IMR-90 (cell line): ENCODE measurements at regions not wholly inside any gene's neighbourhood (a gene's known extent, or its start where the extent isn't known, plus 50 kb on each side); places are given as distances from the start of the nearest gene placed in this dataset.

Source experiments
- ATAC-seq: fragments of 200-7000 bp; cut with Tn5 transposase; 2 replicates; pipeline ENCODE4 v1.9.1; 2020; ENCODE audit warnings: low read depth, mild to moderate bottlenecking, moderate library complexity
- BruUV-seq: library from RNA; stranded (reverse); fragments of 400-500 nt; replicated peaks from 2 replicates; lab custom pipeline; 2021; lab: Mats Ljungman, UMichigan
- CTCF ChIA-PET: fragments of 300-600 bp; formaldehyde crosslinking; extraction: SDS; loops from one replicate; lab custom pipeline; 2021; ENCODE audit warnings: antibody characterized with exemption; lab: Yijun Ruan, JAX
- POLR2A ChIA-PET: fragments of 300-600 bp; sonication (Branson Sonifier 250); formaldehyde crosslinking; loops from one replicate; lab custom pipeline; 2022; ENCODE audit warnings: antibody characterized with exemption; ENCODE audit not compliant: unreplicated experiment; lab: Charles Lee
- DNase-seq: peaks from one replicate; pipeline ENCODE4 v3.0.0; 2013
- H2AFZ ChIP-seq: replicated peaks from 2 replicates; pipeline ENCODE3; 2013; ENCODE audit warnings: low read length, mild to moderate bottlenecking; ENCODE audit not compliant: poor library complexity
- H2AK5ac ChIP-seq: 2 replicates; pipeline ENCODE4 v1.6.1; 2013; ENCODE audit warnings: low read depth, low read length, inconsistent platforms
- H2AK9ac ChIP-seq: replicated peaks from 2 replicates; pipeline ENCODE3; 2013; ENCODE audit warnings: mild to moderate bottlenecking, low read depth, low read length, moderate library complexity; ENCODE audit not compliant: poor library complexity
- H2BK120ac ChIP-seq: 2 replicates; pipeline ENCODE4 v1.6.1; 2013; ENCODE audit warnings: low read depth, low read length, inconsistent platforms
- H2BK15ac ChIP-seq: 3 replicates; pipeline ENCODE4 v1.6.1; 2013; ENCODE audit warnings: low read depth, low read length, inconsistent platforms
- H2BK20ac ChIP-seq: 2 replicates; pipeline ENCODE4 v1.6.1; 2013; ENCODE audit warnings: low read depth, mild to moderate bottlenecking, inconsistent platforms, low read length, moderate library complexity
- H2BK5ac ChIP-seq: 2 replicates; pipeline ENCODE4 v1.6.1; 2013; ENCODE audit warnings: mild to moderate bottlenecking, low read depth, low read length, inconsistent platforms; ENCODE audit not compliant: poor library complexity, severe bottlenecking
- H3K14ac ChIP-seq: replicated peaks from 2 replicates; pipeline ENCODE4 v1.6.1; 2013; ENCODE audit warnings: low read depth, low read length, inconsistent platforms
- H3K18ac ChIP-seq: 2 replicates; pipeline ENCODE4 v1.6.1; 2013; ENCODE audit warnings: low read depth, low read length, control low read depth
- H3K23ac ChIP-seq: 2 replicates; pipeline ENCODE4 v1.6.1; 2013; ENCODE audit warnings: low read depth, low read length, inconsistent platforms
- H3K27ac ChIP-seq: 2 replicates; pipeline ENCODE4 v1.5.1; 2013; ENCODE audit warnings: mild to moderate bottlenecking, control low read depth, low read length; ENCODE audit not compliant: insufficient read depth
- H3K27me3 ChIP-seq: 2 replicates; pipeline ENCODE4 v1.6.1; 2013; ENCODE audit warnings: low read length; ENCODE audit not compliant: control insufficient read depth, insufficient read depth
- H3K36me3 ChIP-seq: 2 replicates; pipeline ENCODE4 v1.6.1; 2013; ENCODE audit warnings: low read length, mixed read lengths; ENCODE audit not compliant: control insufficient read depth, insufficient read depth
- H3K4ac ChIP-seq: 2 replicates; pipeline ENCODE4 v1.6.1; 2013; ENCODE audit warnings: low read depth, low read length, inconsistent platforms
- H3K4me1 ChIP-seq: 2 replicates; pipeline ENCODE4 v1.6.1; 2013; ENCODE audit warnings: low read length, mixed read lengths; ENCODE audit not compliant: control insufficient read depth, insufficient read depth
- H3K4me2 ChIP-seq: 2 replicates; pipeline ENCODE4 v1.6.1; 2013; ENCODE audit warnings: low read depth, mild to moderate bottlenecking, control low read depth, low read length, moderate library complexity
- H3K4me3 ChIP-seq: 2 replicates; pipeline ENCODE4 v1.5.1; 2013; ENCODE audit warnings: low read depth, mild to moderate bottlenecking, control low read depth, low read length, moderate library complexity; ENCODE audit not compliant: insufficient read depth
- H3K56ac ChIP-seq: 2 replicates; pipeline ENCODE4 v1.6.1; 2013; ENCODE audit warnings: low read length, inconsistent platforms; ENCODE audit not compliant: insufficient read depth; ENCODE audit errors: extremely low read depth
- H3K79me1 ChIP-seq, 2 experiments: 2 replicates each; pipeline ENCODE4 v1.6.1; 2013; ENCODE audit warnings: low read length in 2 of 2, inconsistent platforms in 1 of 2, low read depth in 1 of 2
- H3K9ac ChIP-seq: 2 replicates; pipeline ENCODE4 v1.6.1; 2013; ENCODE audit warnings: low read depth, low read length, control low read depth
- H3K9me1 ChIP-seq: 2 replicates; pipeline ENCODE4 v1.6.1; 2013; ENCODE audit warnings: low read length, inconsistent platforms; ENCODE audit not compliant: insufficient read depth
- H3K9me3 ChIP-seq: 2 replicates; pipeline ENCODE4 v1.6.1; 2013; ENCODE audit warnings: low read length; ENCODE audit not compliant: control insufficient read depth, insufficient read depth
- H4K20me1 ChIP-seq: 2 replicates; pipeline ENCODE4 v1.6.1; 2013; ENCODE audit warnings: low read length, inconsistent platforms; ENCODE audit not compliant: insufficient read depth
- H4K5ac ChIP-seq: 2 replicates; pipeline ENCODE4 v1.6.1; 2013; ENCODE audit warnings: mild to moderate bottlenecking, low read depth, low read length, control low read depth
- H4K8ac ChIP-seq, 2 experiments: 2 replicates each; pipeline ENCODE4 v1.6.1; 2013; ENCODE audit warnings: low read depth in 2 of 2, low read length in 2 of 2, control low read depth in 1 of 2, inconsistent platforms in 1 of 2
- H4K91ac ChIP-seq: 2 replicates; pipeline ENCODE4 v1.6.1; 2013; ENCODE audit warnings: low read depth, low read length, inconsistent platforms; ENCODE audit not compliant: insufficient read depth
- BHLHE40 ChIP-seq: fragments of 150-350 bp; IDR thresholded peaks from 2 replicates; pipeline ENCODE4 v1.6.1; 2016; ENCODE audit warnings: mild to moderate bottlenecking, low read depth, low read length
- CEBPB ChIP-seq: IDR thresholded peaks from 2 replicates; pipeline ENCODE4 v1.6.1; 2012; ENCODE audit warnings: low read depth, low read length, improper control_type of control experiment
- CHD1 ChIP-seq: IDR thresholded peaks from 2 replicates; pipeline ENCODE4 v1.6.1; 2012; ENCODE audit warnings: low read depth, low read length, improper control_type of control experiment
- ELK1 ChIP-seq: fragments of 150-350 bp; IDR thresholded peaks from 2 replicates; pipeline ENCODE4 v1.6.1; 2016; ENCODE audit warnings: low read depth, mild to moderate bottlenecking, low read length, moderate library complexity, borderline replicate concordance
- FOS ChIP-seq: fragments of 150-350 bp; IDR thresholded peaks from 2 replicates; pipeline ENCODE4 v1.6.1; 2016; ENCODE audit warnings: low read depth, low read length
- MAFK ChIP-seq: IDR thresholded peaks from 2 replicates; pipeline ENCODE4 v1.6.1; 2012; ENCODE audit warnings: low read depth, low read length, improper control_type of control experiment
- MAZ ChIP-seq: IDR thresholded peaks from 2 replicates; pipeline ENCODE4 v1.6.1; 2012; ENCODE audit warnings: low read depth, mild to moderate bottlenecking, low read length, improper control_type of control experiment, moderate library complexity, borderline replicate concordance
- MXI1 ChIP-seq: IDR thresholded peaks from 2 replicates; pipeline ENCODE4 v1.6.1; 2012; ENCODE audit warnings: low read depth, mild to moderate bottlenecking, low read length, moderate library complexity, borderline replicate concordance
- NFE2L2 ChIP-seq: fragments of 150-350 bp; IDR thresholded peaks from 2 replicates; pipeline ENCODE4 v1.6.1; 2016; ENCODE audit warnings: low read depth, mild to moderate bottlenecking, low read length
- POLR2A ChIP-seq: IDR thresholded peaks from 2 replicates; pipeline ENCODE4 v1.6.1; 2012; ENCODE audit warnings: mild to moderate bottlenecking, low read depth, low read length
- RAD21 ChIP-seq: IDR thresholded peaks from 2 replicates; pipeline ENCODE4 v1.6.1; 2012; ENCODE audit warnings: low read length, improper control_type of control experiment
- RCOR1 ChIP-seq: IDR thresholded peaks from 2 replicates; pipeline ENCODE4 v1.6.1; 2012; ENCODE audit warnings: mild to moderate bottlenecking, low read length, improper control_type of control experiment; ENCODE audit not compliant: insufficient replicate concordance
- RFX5 ChIP-seq: IDR thresholded peaks from 2 replicates; pipeline ENCODE4 v1.8.0; 2012; ENCODE audit warnings: low read depth, mild to moderate bottlenecking, low read length, moderate library complexity
- SMC3 ChIP-seq: fragments of 150-350 bp; IDR thresholded peaks from 2 replicates; pipeline ENCODE4 v1.6.1; 2016; ENCODE audit warnings: low read depth, mild to moderate bottlenecking, antibody characterized with exemption, low read length, moderate library complexity
- USF2 ChIP-seq: fragments of 150-350 bp; IDR thresholded peaks from 2 replicates; pipeline ENCODE4 v1.6.1; 2017; ENCODE audit warnings: mild to moderate bottlenecking, antibody characterized with exemption, low read length, low read depth
- WGBS, 2 experiments: methylation state at CpG; one replicate each; pipeline versions ENCODE4 v1.1.5 to v1.1.7; 2013; ENCODE audit warnings: missing lambda C conversion rate in 2 of 2; ENCODE audit not compliant: insufficient read length in 1 of 2; ENCODE audit errors: extremely low coverage in 2 of 2; 5-methylcytosine and 5-hydroxymethylcytosine counted together
- dilution Hi-C: fragments of 300-500 bp; cut with HindIII; formaldehyde crosslinking; loops from one replicate; pipeline ENCODE4 v1.14.3; 2018; ENCODE audit warnings: low sequenced_read_pairs; ENCODE audit not compliant: unreplicated experiment
- in situ Hi-C: fragments of 300-500 bp; cut with MboI; formaldehyde crosslinking; loops from 3 replicates; pipeline ENCODE4 v1.14.3; 2019; ENCODE audit warnings: low sequenced_read_pairs, inconsistent platforms, mixed read lengths
- intact Hi-C: fragments of 100-400 bp; cut with micrococcal nuclease; formaldehyde crosslinking; loops from 2 replicates; pipeline ENCODE4 v1.10.0; 2022
- TF ChIP-seq, protein P1 (sequence below): conservative IDR thresholded peaks from 2 replicates; pipeline ENCODE4 v1.5.1; 2012; ENCODE audit warnings: mild to moderate bottlenecking, low read depth, low read length, improper control_type of control experiment

DNA sequence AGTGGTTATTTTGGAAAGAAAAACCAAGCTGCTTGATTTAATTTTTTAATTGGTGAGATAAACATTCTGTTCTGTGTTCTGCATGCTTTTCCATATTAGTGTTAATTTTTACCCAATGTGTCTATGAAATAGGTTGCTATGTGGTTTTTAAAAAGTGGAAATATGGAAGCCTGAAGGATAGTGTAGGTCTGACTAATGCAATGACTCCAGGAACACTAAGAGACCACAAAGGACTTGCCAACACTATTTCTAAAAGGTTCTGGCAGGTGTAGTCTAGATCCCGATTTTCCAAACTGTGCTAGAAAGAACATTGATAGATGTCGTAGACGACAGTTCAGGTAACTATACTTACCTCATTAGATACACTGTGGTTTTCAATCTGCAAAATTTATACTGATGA, 877.4 kb upstream of the GOT2 start:
- intact Hi-C loops, result no loop called here
- dilution Hi-C loops, result no loop called here

More for the DNA sequence above, 877.4 kb upstream of the GOT2 start:
- Histone ChIP-seq H4K91ac (no peak overlapping the region), H3K27me3 (no peaks in the 10 kb centered on the region), H3K4me3 (no peak overlapping the region), H2AK5ac (no peak overlapping the region), H3K9me1 (no peaks in the 10 kb centered on the region), H3K18ac (no peak overlapping the region), H3K4me2 (no peak overlapping the region), H4K8ac (no peak overlapping the region), H2AFZ (no peak overlapping the region), H2BK15ac (no peak overlapping the region), H4K20me1 (no peaks in the 10 kb centered on the region), H3K27ac (no peak overlapping the region), H2BK5ac (no peak overlapping the region), H3K79me1 (no peaks in the 10 kb centered on the region), H3K36me3 (no peaks in the 10 kb centered on the region), H3K56ac (no peak overlapping the region), H3K4ac (no peak overlapping the region), H2BK20ac (no peak overlapping the region), H3K4me1 (no peaks in the 10 kb centered on the region; the same call in 1 of the 2 replicates), H2BK120ac (no peak overlapping the region), H3K14ac (no peak overlapping the region), H4K5ac (no peak overlapping the region), H3K23ac (no peak overlapping the region), H2AK9ac (no peak overlapping the region), H3K9ac (no peak overlapping the region), H3K9me3 (no peaks in the 10 kb centered on the region)
- CTCF ChIA-PET, result no interaction called here
- TF ChIP-seq MAFK (no peak), CHD1 (no peak), SMC3 (no peak), POLR2A (no peak), RCOR1 (no peak), RFX5 (no peak), NFE2L2 (no peak), MXI1 (no peak), BHLHE40 (no peak), FOS (no peak), MAZ (no peak), RAD21 (no peak), USF2 (no peak), ELK1 (no peak), CEBPB (no peak)
- TF ChIP-seq, protein P1, sequence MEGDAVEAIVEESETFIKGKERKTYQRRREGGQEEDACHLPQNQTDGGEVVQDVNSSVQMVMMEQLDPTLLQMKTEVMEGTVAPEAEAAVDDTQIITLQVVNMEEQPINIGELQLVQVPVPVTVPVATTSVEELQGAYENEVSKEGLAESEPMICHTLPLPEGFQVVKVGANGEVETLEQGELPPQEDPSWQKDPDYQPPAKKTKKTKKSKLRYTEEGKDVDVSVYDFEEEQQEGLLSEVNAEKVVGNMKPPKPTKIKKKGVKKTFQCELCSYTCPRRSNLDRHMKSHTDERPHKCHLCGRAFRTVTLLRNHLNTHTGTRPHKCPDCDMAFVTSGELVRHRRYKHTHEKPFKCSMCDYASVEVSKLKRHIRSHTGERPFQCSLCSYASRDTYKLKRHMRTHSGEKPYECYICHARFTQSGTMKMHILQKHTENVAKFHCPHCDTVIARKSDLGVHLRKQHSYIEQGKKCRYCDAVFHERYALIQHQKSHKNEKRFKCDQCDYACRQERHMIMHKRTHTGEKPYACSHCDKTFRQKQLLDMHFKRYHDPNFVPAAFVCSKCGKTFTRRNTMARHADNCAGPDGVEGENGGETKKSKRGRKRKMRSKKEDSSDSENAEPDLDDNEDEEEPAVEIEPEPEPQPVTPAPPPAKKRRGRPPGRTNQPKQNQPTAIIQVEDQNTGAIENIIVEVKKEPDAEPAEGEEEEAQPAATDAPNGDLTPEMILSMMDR, result no peak
- ATAC-seq (no peak), DNase-seq (peak; percentile 19)
- in situ Hi-C loops, result no loop called here
- BruUV-seq, result no TSS peak
- POLR2A ChIA-PET, result no interaction called here
- no CpG with 5 or more reads among the region's 3 CpGs for WGBS, 2 experiments
